ENCODE measurements at regions not wholly inside any gene's neighbourhood (a gene's known extent, or its start where the extent isn't known, plus 50 kb on each side); places are given as distances from the start of the nearest gene placed in this dataset.
A peak's percentile ranks its signal among the peaks of the same experiment; 100 is the strongest.

GRCh38 chr2:200013906-200014305 is 58.5 kb downstream of the MAIP1 start:
- WGBS: 90% methylated on average over 3 of the region's 3 CpGs
- intact Hi-C loops (cut with DNase I): no loop called here

GRCh38 chr2:200021449-200022114 is 66.2 kb downstream of the MAIP1 start:
- Histone ChIP-seq H3K36me3 (no peaks in the 10 kb centered on the region), H3K27me3 (no peaks in the 10 kb centered on the region), H3K4me1 (peaks cover 0 to 12% (median 10%) of the 10 kb centered on the region in 4 donors), H3K9me3 (no peaks in the 10 kb centered on the region), H3K27ac (replicated peaks in 1 of 4) (no peak overlapping the region), H3K4me3 (no peak overlapping the region)
- intact Hi-C loops (cut with DNase I): no loop called here
- no peak for TF ChIP-seq EP300 (IDR thresholded peaks at IDR 0.05)
- WGBS: 78% methylated on average over 5 of the region's 5 CpGs
- no peak for DNase-seq (ENCODE audit: extremely low spot score)

More at GRCh38 chr2:200013906-200014305, 58.5 kb downstream of the MAIP1 start:
- Histone ChIP-seq H3K27ac (replicated peaks in 1 of 4) (no peak overlapping the region), H3K4me3 (no peak overlapping the region), H3K36me3 (no peaks in the 10 kb centered on the region), H3K4me1 (no peaks in the 10 kb centered on the region), H3K9me3 (no peaks in the 10 kb centered on the region), H3K27me3 (no peaks in the 10 kb centered on the region)
- peak; percentile 19 for DNase-seq (ENCODE audit: extremely low spot score)
- TF ChIP-seq, protein P1, sequence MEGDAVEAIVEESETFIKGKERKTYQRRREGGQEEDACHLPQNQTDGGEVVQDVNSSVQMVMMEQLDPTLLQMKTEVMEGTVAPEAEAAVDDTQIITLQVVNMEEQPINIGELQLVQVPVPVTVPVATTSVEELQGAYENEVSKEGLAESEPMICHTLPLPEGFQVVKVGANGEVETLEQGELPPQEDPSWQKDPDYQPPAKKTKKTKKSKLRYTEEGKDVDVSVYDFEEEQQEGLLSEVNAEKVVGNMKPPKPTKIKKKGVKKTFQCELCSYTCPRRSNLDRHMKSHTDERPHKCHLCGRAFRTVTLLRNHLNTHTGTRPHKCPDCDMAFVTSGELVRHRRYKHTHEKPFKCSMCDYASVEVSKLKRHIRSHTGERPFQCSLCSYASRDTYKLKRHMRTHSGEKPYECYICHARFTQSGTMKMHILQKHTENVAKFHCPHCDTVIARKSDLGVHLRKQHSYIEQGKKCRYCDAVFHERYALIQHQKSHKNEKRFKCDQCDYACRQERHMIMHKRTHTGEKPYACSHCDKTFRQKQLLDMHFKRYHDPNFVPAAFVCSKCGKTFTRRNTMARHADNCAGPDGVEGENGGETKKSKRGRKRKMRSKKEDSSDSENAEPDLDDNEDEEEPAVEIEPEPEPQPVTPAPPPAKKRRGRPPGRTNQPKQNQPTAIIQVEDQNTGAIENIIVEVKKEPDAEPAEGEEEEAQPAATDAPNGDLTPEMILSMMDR (IDR thresholded peaks at IDR 0.05): no peak
- TF ChIP-seq POLR2A (IDR thresholded peaks at IDR 0.05; ENCODE audit: low read depth) (no peak), EP300 (IDR thresholded peaks at IDR 0.05) (no peak), POLR2AphosphoS5 (IDR thresholded peaks at IDR 0.05) (no peak)

GRCh38 chr2:200022511-200022910 is 67.1 kb downstream of the MAIP1 start:
- DNase-seq (ENCODE audit: extremely low spot score): no peak

DNA sequence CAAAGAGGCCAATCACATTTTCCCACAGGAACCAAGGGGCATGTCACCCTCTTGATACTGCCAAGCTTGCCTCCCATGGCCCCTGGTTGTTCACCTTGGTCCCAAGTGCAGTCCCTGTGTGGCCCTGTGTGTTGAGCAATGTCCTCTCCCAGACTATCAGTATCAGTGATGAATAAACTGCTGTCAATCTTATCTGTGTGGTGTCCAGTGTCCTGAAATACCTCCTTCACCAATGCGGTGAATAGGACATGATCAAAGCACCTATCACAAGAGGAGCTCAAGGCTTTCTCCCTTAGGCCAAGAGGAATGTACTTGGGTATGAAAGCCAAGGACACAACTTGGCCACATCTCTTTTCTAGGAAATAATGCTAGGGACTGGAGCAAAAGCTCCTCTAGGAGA is 68.2 kb downstream of the MAIP1 start:
- WGBS: no CpG with 5 or more reads among the region's 1 CpG
- no peak for DNase-seq (ENCODE audit: extremely low spot score)
- H3K4me3 ChIP-seq: no peak overlapping the region
- TF ChIP-seq POLR2AphosphoS5 (IDR thresholded peaks at IDR 0.05) (no peak), POLR2A (IDR thresholded peaks at IDR 0.05; ENCODE audit: low read depth) (no peak), EP300 (IDR thresholded peaks at IDR 0.05) (no peak)
- TF ChIP-seq, protein P1 (IDR thresholded peaks at IDR 0.05): no peak
- intact Hi-C loops (cut with DNase I): no loop called here
- no peak overlapping the region for H3K27ac ChIP-seq (replicated peaks in 1 of 4)
- no peaks in the 10 kb centered on the region for H3K27me3 ChIP-seq
- H3K4me1 ChIP-seq: peaks cover 0 to 13% (median 11%) of the 10 kb centered on the region in 4 donors
- no peaks in the 10 kb centered on the region for H3K36me3 ChIP-seq
- no peaks in the 10 kb centered on the region for H3K9me3 ChIP-seq

More at GRCh38 chr2:200022511-200022910, 67.1 kb downstream of the MAIP1 start:
- WGBS: 98% methylated on average over 2 of the region's 2 CpGs
- Histone ChIP-seq H3K4me1 (peaks cover 0 to 13% (median 11%) of the 10 kb centered on the region in 4 donors), H3K4me3 (no peak overlapping the region), H3K9me3 (no peaks in the 10 kb centered on the region), H3K27ac (replicated peaks in 1 of 4) (no peak overlapping the region), H3K27me3 (no peaks in the 10 kb centered on the region), H3K36me3 (no peaks in the 10 kb centered on the region)
- TF ChIP-seq, protein P1 (IDR thresholded peaks at IDR 0.05): no peak
- intact Hi-C loops (cut with DNase I): no loop called here

DNA sequence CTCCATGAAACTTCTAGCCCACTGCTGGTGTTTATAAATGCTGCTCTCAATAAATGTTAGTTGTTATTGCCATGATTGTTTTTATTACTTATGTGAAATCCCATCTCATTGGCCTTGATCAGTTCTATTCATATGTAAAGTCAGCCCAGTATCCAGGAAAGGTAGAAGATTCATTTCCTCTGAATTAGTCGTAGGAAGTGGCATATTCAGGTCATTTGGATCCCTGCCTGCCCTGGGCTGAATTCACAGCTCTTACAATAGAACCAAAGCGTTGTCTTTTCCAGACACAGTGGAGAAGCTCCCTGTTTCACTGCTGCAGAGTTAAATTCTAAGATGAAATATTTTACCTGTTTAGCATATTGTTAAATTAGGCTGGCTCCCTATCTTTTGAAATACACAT is 70.3 kb downstream of the MAIP1 start:
- intact Hi-C loops (cut with DNase I): no loop called here
- no peak for DNase-seq (ENCODE audit: extremely low spot score)
- WGBS: 23% methylated on average over 2 of the region's 2 CpGs
- no peaks in the 10 kb centered on the region for H3K36me3 ChIP-seq
- H3K27me3 ChIP-seq: no peaks in the 10 kb centered on the region
- H3K4me3 ChIP-seq: no peak overlapping the region
- peaks cover 0 to 13% (median 11%) of the 10 kb centered on the region in 4 donors for H3K4me1 ChIP-seq
- no peak overlapping the region for H3K27ac ChIP-seq (replicated peaks in 1 of 4)
- H3K9me3 ChIP-seq: no peaks in the 10 kb centered on the region
- TF ChIP-seq, protein P1 (IDR thresholded peaks at IDR 0.05): no peak
- TF ChIP-seq EP300 (IDR thresholded peaks at IDR 0.05) (no peak), POLR2AphosphoS5 (IDR thresholded peaks at IDR 0.05) (no peak), POLR2A (IDR thresholded peaks at IDR 0.05; ENCODE audit: low read depth) (no peak)

Data from esophagus muscularis mucosa (tissue), 4 donors.